T-helper 1 cell treated with Interleukin-12 subunit alpha and Interleukin-12 subunit beta and Interleukin-4 antibody, amounts not matched to agents 30 μg/mL and 1 μg/mL, for 36 hours (primary cell): ENCODE measurements at regions not wholly inside any gene's neighbourhood (a gene's known extent, or its start where the extent isn't known, plus 50 kb on each side); places are given as distances from the start of the nearest gene placed in this dataset.

Experiments used
- H3K27ac Mint-ChIP-seq: one replicate; pipeline ENCODE4 v1.8.0; 2021; ENCODE audit warnings: mild to moderate bottlenecking, mixed read lengths
- H3K27me3 Mint-ChIP-seq: one replicate; pipeline ENCODE4 v1.8.0; 2021; ENCODE audit warnings: low read depth, mixed read lengths
- H3K36me3 Mint-ChIP-seq: one replicate; pipeline ENCODE4 v1.8.0; 2021; ENCODE audit warnings: low read depth, mixed read lengths
- H3K4me1 Mint-ChIP-seq: one replicate; pipeline ENCODE4 v1.8.0; 2021; ENCODE audit warnings: low read depth, mixed read lengths
- H3K4me3 Mint-ChIP-seq: one replicate; pipeline ENCODE4 v1.8.0; 2021; ENCODE audit warnings: mild to moderate bottlenecking, moderate library complexity, mixed read lengths
- H3K9me3 Mint-ChIP-seq: one replicate; pipeline ENCODE4 v1.8.0; 2021; ENCODE audit warnings: mixed read lengths

DNA sequence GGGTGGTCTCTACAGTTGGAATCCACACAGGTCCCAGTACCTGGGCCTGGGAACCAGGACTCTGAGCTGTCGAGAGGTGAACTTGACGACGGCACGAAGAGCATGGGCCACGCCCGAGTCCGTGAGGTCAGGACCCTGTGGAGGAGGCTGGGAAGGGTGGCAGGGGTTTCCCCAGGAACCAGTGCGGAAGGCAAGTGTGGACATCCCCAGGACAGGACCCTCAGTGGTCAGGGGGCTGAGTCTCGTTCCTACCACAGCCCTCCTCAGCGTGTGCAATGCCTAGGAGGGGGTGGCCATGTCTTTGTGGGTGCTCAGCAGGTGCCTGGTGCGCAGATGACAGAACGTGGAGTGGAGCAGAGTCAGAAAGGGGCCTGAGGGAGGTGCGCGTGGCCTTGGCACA is 335.6 kb upstream of the SALL3 start:
- H3K4me1 Mint-ChIP-seq = no peaks in the 10 kb centered on the region
- no peak overlapping the region for H3K4me3 Mint-ChIP-seq
- H3K36me3 Mint-ChIP-seq = no peaks in the 10 kb centered on the region
- no peak overlapping the region for H3K27ac Mint-ChIP-seq
- H3K27me3 Mint-ChIP-seq = no peaks in the 10 kb centered on the region
- H3K9me3 Mint-ChIP-seq = peaks cover 6% of the 10 kb centered on the region

DNA sequence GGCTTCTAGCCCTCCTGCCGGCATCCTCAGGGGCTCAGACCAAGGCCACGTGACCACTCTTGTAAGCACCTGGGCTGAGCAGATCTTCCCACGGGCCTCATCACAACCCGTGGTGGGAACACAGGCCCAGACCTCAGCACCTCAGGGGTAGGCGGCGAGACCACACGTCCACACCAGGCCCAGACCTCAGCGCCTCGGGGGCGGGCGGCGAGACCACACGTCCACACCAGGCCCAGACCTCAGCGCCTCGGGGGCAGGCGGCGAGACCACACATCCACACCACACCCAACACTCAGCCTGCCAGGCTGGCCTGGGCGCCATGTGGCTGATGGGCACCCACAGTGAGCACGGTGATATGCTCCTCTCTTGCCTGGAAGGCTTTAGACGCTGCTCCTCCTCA is 334.4 kb upstream of the SALL3 start:
- H3K36me3 Mint-ChIP-seq = no peaks in the 10 kb centered on the region
- H3K9me3 Mint-ChIP-seq = peaks cover 8% of the 10 kb centered on the region
- H3K4me3 Mint-ChIP-seq = no peak overlapping the region
- no peaks in the 10 kb centered on the region for H3K27me3 Mint-ChIP-seq
- H3K27ac Mint-ChIP-seq = no peak overlapping the region
- H3K4me1 Mint-ChIP-seq = no peaks in the 10 kb centered on the region

DNA sequence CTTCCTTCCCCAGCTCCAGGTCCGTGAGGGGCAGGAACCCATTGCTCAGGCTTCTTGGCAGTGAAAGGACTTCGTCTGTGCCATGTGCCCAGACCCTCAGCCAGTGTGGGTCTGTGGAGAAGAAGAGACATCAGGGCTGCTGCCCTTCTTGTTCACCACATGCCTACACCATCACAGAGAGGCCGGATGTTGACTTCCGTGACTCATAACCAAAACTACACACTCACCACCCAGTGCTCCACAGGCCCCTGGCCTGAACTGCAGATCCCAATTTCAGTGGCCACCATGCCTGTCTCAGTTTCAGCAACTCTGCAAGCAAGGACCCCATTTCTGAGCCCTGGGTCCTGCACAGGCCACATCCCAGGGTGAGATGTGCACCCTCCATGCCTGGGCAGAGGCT is 332.6 kb upstream of the SALL3 start:
- Mint-ChIP-seq H3K4me1 (no peaks in the 10 kb centered on the region), H3K27me3 (no peaks in the 10 kb centered on the region), H3K27ac (no peak overlapping the region), H3K4me3 (no peak overlapping the region), H3K36me3 (no peaks in the 10 kb centered on the region), H3K9me3 (peaks cover 8% of the 10 kb centered on the region)

DNA sequence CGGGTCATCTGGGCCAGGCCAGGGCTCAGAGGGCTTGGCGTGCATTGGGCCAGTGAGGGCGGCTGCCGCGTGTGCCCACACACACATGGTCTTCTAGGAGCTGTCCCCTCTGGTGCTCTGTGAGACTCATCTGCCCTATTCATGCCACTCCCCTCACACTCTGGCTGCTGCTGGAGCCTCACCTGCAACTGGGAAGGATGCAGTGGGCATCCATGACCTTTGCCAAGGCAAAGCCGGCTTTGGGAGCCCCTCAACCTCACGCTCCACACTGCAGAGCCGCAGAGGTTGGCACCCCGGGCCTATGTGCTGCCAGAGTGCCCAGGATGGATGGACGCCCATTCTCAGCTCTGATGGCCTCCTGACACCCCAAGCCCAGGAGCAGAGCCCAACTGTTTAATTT is 330.2 kb upstream of the SALL3 start:
- Mint-ChIP-seq H3K9me3 (peaks cover 11% of the 10 kb centered on the region), H3K4me3 (no peak overlapping the region), H3K27me3 (no peaks in the 10 kb centered on the region), H3K27ac (no peak overlapping the region), H3K4me1 (no peaks in the 10 kb centered on the region), H3K36me3 (peaks cover 3% of the 10 kb centered on the region)

DNA sequence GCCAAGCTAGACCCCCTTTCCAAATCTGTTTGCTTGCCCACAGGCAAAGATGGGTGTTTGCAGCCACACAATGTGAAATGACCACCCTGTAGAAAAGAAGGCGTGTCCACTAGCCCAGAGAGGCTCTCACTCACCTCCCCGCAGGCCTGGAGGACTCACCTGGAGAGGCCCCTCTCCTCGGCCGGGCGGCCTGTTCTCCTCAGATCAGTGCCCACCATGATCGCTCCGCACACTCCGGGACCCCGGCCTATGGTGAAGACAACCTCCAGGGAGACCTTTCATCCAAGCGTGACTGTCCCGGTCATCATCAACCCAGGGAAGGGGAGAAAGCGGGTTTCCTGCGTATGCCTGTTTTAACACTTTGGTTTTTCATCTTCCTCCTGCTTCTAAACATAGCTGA is 328.7 kb upstream of the SALL3 start:
- Mint-ChIP-seq H3K9me3 (peaks cover 11% of the 10 kb centered on the region), H3K4me1 (no peaks in the 10 kb centered on the region), H3K27me3 (no peaks in the 10 kb centered on the region), H3K4me3 (no peak overlapping the region), H3K36me3 (peaks cover 3% of the 10 kb centered on the region), H3K27ac (no peak overlapping the region)

DNA sequence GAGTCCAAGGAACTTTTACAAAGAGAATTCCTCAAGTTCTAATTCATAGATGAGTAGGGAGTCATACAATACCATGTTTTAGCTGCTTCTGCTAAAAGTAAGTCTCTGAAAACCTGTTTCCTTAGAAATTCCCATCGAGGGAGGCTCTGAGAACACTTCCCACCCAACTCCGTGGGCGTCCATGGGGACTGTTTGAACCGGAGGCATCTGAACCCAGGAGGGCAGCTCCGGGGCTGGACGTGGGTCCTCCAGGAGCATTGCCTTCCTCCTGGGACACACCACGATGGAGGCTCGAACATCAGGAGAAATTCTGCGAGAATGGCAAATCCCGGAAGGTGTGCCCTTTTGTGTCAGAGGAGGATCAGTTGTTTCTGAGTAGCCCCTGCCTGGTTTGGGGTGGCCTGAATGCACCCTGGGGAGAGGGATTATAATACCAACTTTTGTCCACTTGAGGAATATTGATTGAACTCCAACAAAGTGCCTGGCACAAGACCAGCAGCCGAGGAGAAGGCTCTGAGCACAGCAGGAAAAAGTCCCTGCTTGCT is 327.5 kb upstream of the SALL3 start:
- H3K9me3 Mint-ChIP-seq = peaks cover 11% of the 10 kb centered on the region
- H3K27ac Mint-ChIP-seq = no peak overlapping the region
- no peak overlapping the region for H3K4me3 Mint-ChIP-seq
- H3K36me3 Mint-ChIP-seq = peaks cover 3% of the 10 kb centered on the region
- no peaks in the 10 kb centered on the region for H3K27me3 Mint-ChIP-seq
- no peaks in the 10 kb centered on the region for H3K4me1 Mint-ChIP-seq

DNA sequence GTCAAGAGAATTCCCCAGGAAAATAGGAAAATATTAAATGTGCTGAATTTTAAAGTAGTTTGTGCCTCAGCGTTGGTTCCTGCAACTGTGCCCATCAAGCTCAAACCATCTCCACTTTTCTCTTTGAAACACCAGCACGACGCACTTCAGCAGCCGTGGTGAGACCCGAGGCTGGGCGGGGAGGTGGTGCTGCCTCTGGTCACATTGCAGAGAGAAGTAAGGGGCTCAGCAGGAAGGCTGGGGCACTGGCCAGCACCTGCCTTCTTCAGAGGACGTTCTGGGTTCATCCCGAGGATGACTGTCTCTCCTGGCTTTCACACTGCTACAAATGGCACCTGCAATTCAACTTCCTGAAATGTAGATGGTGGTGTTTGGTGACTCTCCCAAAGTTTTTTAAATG is 323.7 kb upstream of the SALL3 start:
- H3K36me3 Mint-ChIP-seq = peaks cover 3% of the 10 kb centered on the region
- H3K9me3 Mint-ChIP-seq = peaks cover 4% of the 10 kb centered on the region
- no peak overlapping the region for H3K27ac Mint-ChIP-seq
- H3K4me1 Mint-ChIP-seq = no peaks in the 10 kb centered on the region
- H3K4me3 Mint-ChIP-seq = no peak overlapping the region
- H3K27me3 Mint-ChIP-seq = no peaks in the 10 kb centered on the region

DNA sequence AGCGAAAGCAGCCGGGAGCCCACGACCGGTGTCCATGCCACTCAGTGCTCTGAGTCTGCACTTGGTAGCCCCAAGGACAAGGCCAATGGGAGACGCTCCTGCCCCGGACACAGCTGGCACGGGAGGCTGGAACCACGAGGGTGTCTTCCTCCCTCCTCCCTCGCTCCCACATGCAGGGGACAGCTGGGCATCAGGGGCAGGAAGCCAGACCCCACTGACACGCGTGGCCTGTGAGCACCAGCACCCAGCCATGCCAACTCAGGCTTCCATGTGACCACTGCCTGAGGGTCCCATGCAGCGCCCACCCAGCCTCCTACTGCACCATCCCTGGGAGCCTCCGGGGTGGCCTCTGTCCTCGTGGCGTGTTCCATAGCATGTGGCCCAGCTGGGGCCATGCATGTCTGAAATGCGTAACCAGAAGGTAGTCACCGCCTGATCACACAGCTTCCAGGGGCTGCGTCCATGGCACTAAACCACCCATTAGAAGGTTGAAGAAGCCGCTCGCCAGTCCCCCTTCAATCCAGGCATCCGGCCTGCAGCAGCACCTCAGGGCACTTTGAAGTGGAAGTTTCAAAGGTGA is 323.2 kb upstream of the SALL3 start:
- H3K4me3 Mint-ChIP-seq = no peak overlapping the region

DNA sequence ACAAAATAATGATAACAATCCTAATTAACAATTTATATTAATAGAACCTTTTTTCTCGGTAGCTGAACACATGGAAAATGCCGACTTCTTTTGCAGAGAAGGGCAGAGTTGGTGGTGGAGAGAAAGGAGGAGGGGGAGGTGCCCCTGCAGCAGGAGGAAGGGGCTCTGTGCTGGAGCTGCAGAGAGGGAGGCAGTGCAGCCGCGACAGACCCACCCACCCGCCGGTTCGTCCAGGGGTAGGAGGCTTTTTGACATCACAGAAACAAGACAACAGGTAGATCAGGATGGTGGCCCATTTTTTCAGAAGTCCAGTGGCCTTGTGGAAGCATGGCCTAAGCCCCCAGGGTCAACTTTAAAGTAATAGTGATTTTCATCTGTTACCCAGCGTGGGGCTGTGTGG is 321.1 kb upstream of the SALL3 start:
- no peak overlapping the region for H3K27ac Mint-ChIP-seq
- H3K4me1 Mint-ChIP-seq = no peaks in the 10 kb centered on the region
- H3K36me3 Mint-ChIP-seq = no peaks in the 10 kb centered on the region
- no peaks in the 10 kb centered on the region for H3K27me3 Mint-ChIP-seq
- H3K4me3 Mint-ChIP-seq = no peak overlapping the region
- H3K9me3 Mint-ChIP-seq = no peaks in the 10 kb centered on the region

More for the DNA sequence above, 323.2 kb upstream of the SALL3 start:
- Mint-ChIP-seq H3K9me3 (peaks cover 4% of the 10 kb centered on the region), H3K4me1 (no peaks in the 10 kb centered on the region), H3K27ac (no peak overlapping the region), H3K36me3 (peaks cover 3% of the 10 kb centered on the region), H3K27me3 (no peaks in the 10 kb centered on the region)

DNA sequence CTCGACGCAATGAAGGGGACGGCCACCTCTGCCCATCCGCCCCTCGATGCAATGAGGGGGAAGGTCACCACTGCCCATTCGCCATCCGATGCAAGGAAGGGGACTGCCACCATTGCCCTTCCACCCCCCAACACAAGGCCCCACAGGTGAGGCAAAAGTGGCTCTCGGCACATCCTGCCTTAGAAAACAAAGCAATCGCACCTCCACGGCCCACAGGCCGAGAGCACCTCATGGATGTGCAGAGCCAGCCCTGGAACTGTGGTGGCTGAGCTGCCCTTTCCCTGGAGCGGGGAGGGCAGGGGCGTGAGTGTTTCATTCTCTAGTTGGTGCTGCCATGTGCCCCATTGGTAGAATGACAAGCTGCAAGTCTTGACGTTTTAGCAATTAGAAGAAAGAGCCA is 320.6 kb upstream of the SALL3 start:
- Mint-ChIP-seq H3K4me3 (no peak overlapping the region), H3K36me3 (no peaks in the 10 kb centered on the region), H3K9me3 (no peaks in the 10 kb centered on the region), H3K4me1 (no peaks in the 10 kb centered on the region), H3K27ac (no peak overlapping the region), H3K27me3 (no peaks in the 10 kb centered on the region)

DNA sequence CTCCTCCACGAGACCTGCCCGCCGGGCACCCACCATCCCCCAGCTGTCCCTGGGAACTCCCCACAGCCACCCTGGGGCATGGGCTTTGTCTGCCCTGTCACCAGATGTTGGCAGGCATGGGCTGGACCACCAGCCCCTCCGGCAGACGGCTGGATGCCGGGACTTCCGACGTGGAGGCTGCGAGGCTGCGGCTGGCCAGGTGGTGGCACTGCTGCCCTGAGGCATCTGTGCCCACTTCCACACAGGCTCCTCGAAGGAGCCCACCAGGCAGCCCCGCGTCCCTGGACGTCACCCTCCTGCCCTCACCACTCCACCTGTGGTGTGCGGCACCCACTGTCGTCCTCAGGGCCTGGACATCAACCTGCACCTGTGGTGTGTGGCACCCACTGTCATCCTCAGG is 319.9 kb upstream of the SALL3 start:
- Mint-ChIP-seq H3K27ac (no peak overlapping the region), H3K9me3 (no peaks in the 10 kb centered on the region), H3K4me3 (no peak overlapping the region), H3K27me3 (no peaks in the 10 kb centered on the region), H3K36me3 (no peaks in the 10 kb centered on the region), H3K4me1 (no peaks in the 10 kb centered on the region)

DNA sequence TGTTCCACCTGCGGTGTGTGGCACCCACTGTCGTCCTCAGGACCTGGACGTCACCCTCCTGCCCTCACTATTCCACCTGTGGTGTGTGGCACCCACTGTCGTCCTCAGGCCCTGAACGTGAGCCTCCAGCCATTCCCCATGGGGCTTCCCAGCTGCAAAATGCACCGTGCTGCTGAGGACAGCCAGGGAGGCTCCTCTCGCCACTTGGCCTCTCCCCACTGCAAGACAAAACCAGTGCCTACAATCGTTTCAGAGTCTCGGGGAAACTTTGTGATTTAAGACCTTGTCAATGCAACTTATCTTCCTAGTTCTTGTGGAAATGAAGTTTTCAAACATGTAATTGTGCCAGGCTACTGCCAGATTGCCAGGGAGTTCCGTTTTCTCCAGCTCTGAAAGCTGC is 319.3 kb upstream of the SALL3 start:
- H3K27me3 Mint-ChIP-seq = no peaks in the 10 kb centered on the region
- no peak overlapping the region for H3K4me3 Mint-ChIP-seq
- no peaks in the 10 kb centered on the region for H3K4me1 Mint-ChIP-seq
- H3K27ac Mint-ChIP-seq = no peak overlapping the region
- H3K9me3 Mint-ChIP-seq = no peaks in the 10 kb centered on the region
- H3K36me3 Mint-ChIP-seq = no peaks in the 10 kb centered on the region

DNA sequence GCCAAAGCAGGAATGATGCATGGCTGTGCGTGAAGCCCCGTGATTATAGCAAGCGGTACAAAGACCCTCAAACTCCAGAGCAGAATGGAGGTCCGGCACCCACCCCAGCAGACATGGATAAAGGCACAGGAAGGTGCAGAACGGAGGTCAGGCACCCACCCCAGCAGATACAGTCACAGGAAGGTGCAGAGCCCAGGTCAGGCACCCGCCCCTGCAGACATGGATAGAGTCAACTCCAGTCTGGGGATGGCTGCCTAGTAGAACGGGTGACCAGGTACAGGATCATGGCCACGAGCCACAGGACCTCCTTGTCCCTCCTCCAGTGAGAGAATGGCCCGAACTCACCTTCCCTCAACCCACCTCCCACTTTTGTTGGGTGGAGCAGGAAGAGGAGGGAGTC is 318.3 kb upstream of the SALL3 start:
- no peak overlapping the region for H3K27ac Mint-ChIP-seq
- H3K4me1 Mint-ChIP-seq = no peaks in the 10 kb centered on the region
- H3K4me3 Mint-ChIP-seq = no peak overlapping the region
- no peaks in the 10 kb centered on the region for H3K27me3 Mint-ChIP-seq
- no peaks in the 10 kb centered on the region for H3K36me3 Mint-ChIP-seq
- no peaks in the 10 kb centered on the region for H3K9me3 Mint-ChIP-seq

DNA sequence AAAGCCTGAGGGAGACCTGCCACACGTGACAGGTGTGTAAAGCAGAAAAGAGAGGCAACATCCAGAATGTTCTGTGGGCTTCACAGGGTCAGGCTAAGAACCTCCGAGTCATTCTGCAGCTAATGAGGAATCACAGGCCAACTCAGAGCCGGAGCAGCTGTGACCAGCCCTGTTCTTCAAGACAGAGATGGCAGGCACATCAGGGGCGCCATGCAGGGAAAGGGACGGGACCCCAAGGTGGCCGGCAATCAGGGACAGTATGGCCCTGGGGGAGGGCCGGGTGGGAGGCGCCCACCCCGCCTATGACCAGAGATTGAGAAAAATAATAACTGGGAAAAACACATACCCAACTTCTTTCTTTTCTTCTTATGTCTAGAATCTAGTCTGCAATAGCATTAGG is 316.7 kb upstream of the SALL3 start:
- Mint-ChIP-seq H3K27me3 (no peaks in the 10 kb centered on the region), H3K4me3 (no peak overlapping the region), H3K4me1 (no peaks in the 10 kb centered on the region), H3K36me3 (no peaks in the 10 kb centered on the region), H3K27ac (no peak overlapping the region), H3K9me3 (no peaks in the 10 kb centered on the region)

DNA sequence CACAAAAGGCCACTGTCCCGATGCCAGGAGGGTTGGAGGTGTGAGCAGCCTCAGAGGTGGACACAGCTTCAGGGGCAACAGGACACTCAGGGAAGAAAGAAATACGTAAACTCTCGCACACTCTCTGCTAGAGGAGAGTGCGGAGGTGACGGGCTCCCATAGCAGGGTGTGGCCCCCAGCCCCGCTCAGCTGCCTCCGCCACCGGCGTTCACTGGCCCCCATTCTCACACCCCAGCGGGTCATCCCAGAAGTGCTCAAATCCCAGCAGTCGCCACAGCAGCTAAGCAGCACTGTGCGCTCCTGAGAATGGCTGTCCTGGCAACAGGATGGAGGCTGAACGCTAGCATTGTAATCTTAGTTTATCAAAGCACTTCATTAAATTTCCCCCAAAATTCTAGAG is 315.6 kb upstream of the SALL3 start:
- H3K4me3 Mint-ChIP-seq = no peak overlapping the region
- no peak overlapping the region for H3K27ac Mint-ChIP-seq
- H3K4me1 Mint-ChIP-seq = no peaks in the 10 kb centered on the region
- H3K36me3 Mint-ChIP-seq = no peaks in the 10 kb centered on the region
- H3K27me3 Mint-ChIP-seq = no peaks in the 10 kb centered on the region
- no peaks in the 10 kb centered on the region for H3K9me3 Mint-ChIP-seq

DNA sequence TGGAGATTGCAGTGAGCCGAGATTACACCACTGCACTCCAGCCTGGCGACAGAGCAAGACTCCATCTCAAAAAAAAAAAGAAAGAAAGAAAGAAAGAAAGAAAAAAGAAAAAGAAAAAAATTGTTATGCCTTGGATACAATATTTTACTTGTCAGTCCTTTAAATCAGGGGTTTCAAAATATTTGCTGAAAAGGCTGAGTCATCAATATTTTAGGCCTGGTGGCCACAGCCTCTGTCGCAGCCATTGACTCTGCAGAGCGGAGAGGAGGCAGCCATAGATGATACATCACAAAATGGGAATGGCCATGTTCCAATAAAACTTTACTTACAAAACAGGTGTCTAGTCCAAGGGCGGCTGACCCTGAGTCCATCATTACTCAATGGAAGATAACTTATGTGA is 314.8 kb upstream of the SALL3 start:
- Mint-ChIP-seq H3K36me3 (no peaks in the 10 kb centered on the region), H3K27me3 (no peaks in the 10 kb centered on the region), H3K4me3 (no peak overlapping the region), H3K27ac (no peak overlapping the region), H3K4me1 (no peaks in the 10 kb centered on the region), H3K9me3 (no peaks in the 10 kb centered on the region)
